NCI-H510A treated with DMSO at 0.1 percent for 48 hours (cell line): ENCODE measurements at regions not wholly inside any gene's neighbourhood (a gene's known extent, or its start where the extent isn't known, plus 50 kb on each side); places are given as distances from the start of the nearest gene placed in this dataset.

ENCODE experiments used
- DNase-seq: peaks from one replicate; lab custom pipeline; 2025; lab: John Stamatoyannopoulos, UW

GRCh38 chr2:226383461-226383860 lies 416.2 kb downstream of the IRS1 start:
- no peak for DNase-seq

GRCh38 chr2:226380679-226381078 lies 418.9 kb downstream of the IRS1 start:
- DNase-seq: no peak

- DNase-seq: no peak
Measured at GRCh38 chr2:226378753-226379705, 420.6 kb downstream of the IRS1 start.

GRCh38 chr2:226376516-226377180 lies 423.0 kb downstream of the IRS1 start:
- DNase-seq: no peak

GRCh38 chr2:226366920-226367319 lies 432.7 kb downstream of the IRS1 start:
- no peak for DNase-seq

GRCh38 chr2:226364217-226364616 lies 435.4 kb downstream of the IRS1 start:
- no peak for DNase-seq

- DNase-seq: no peak
Measured at GRCh38 chr2:226362980-226363379, 436.6 kb downstream of the IRS1 start.

GRCh38 chr2:226360658-226361057 lies 439.0 kb downstream of the IRS1 start:
- DNase-seq: no peak

- no peak for DNase-seq
Measured at GRCh38 chr2:226358688-226359087, 440.9 kb downstream of the IRS1 start.

GRCh38 chr2:226357816-226358215 lies 441.8 kb downstream of the IRS1 start:
- DNase-seq: no peak

GRCh38 chr2:226355600-226355999 lies 444.0 kb downstream of the IRS1 start:
- no peak for DNase-seq

GRCh38 chr2:226354434-226354833 lies 445.2 kb downstream of the IRS1 start:
- DNase-seq: no peak

GRCh38 chr2:226352941-226353560 lies 446.6 kb downstream of the IRS1 start:
- DNase-seq: peak; percentile 60

GRCh38 chr2:226351711-226352110 lies 447.9 kb downstream of the IRS1 start:
- DNase-seq: no peak

GRCh38 chr2:226339616-226340015 lies 460.0 kb downstream of the IRS1 start:
- no peak for DNase-seq

GRCh38 chr2:226338825-226339224 lies 460.8 kb downstream of the IRS1 start:
- DNase-seq: no peak

GRCh38 chr2:226337941-226338600 lies 461.5 kb downstream of the IRS1 start:
- DNase-seq: no peak

GRCh38 chr2:226336283-226336682 lies 463.3 kb downstream of the IRS1 start:
- no peak for DNase-seq

- DNase-seq: no peak
Measured at GRCh38 chr2:226334981-226335720, 464.5 kb downstream of the IRS1 start.

- no peak for DNase-seq
Measured at GRCh38 chr2:226333388-226333787, 466.2 kb downstream of the IRS1 start.

- DNase-seq: no peak
Measured at GRCh38 chr2:226330206-226330605, 469.4 kb downstream of the IRS1 start.

GRCh38 chr2:226329180-226329579 lies 470.4 kb downstream of the IRS1 start:
- no peak for DNase-seq
